Endothelial cell of umbilical vein (primary cell): ENCODE measurements at regions not wholly inside any gene's neighbourhood (a gene's known extent, or its start where the extent isn't known, plus 50 kb on each side); places are given as distances from the start of the nearest gene placed in this dataset.

Experiments
- EZH2 ChIP-seq: IDR thresholded peaks from 2 replicates; pipeline ENCODE4 v1.6.1; 2012; ENCODE audit warnings: borderline replicate concordance, low read depth, mild to moderate bottlenecking, moderate library complexity, low read length, inconsistent platforms; ENCODE audit not compliant: severe bottlenecking
- FOS ChIP-seq: IDR thresholded peaks from 2 replicates; pipeline ENCODE4 v1.6.1; 2011; ENCODE audit warnings: mild to moderate bottlenecking, low read length, moderate library complexity, borderline replicate concordance; ENCODE audit not compliant: insufficient read depth
- MYC ChIP-seq: IDR thresholded peaks from one replicate; pipeline ENCODE4 v1.6.1; 2011; ENCODE audit warnings: mild to moderate bottlenecking, low read depth, low read length
- POLR2A ChIP-seq: IDR thresholded peaks from 2 replicates; pipeline ENCODE4 v1.6.1; 2012; ENCODE audit warnings: low read depth, mild to moderate bottlenecking, control low read depth, low read length
- POLR2AphosphoS5 ChIP-seq: IDR thresholded peaks from 2 replicates; pipeline ENCODE4 v1.6.1; 2012; ENCODE audit warnings: low read depth, mild to moderate bottlenecking, control low read depth, low read length, moderate library complexity; ENCODE audit not compliant: insufficient read depth
- TF ChIP-seq, protein P1 (sequence below), 2 donors: IDR thresholded peaks; 1 replicate in 1 of 2; 2 replicates in 1 of 2; pipeline ENCODE4 v1.5.1; 2011; ENCODE audit warnings: low read length in 2 of 2, mild to moderate bottlenecking in 2 of 2, moderate library complexity in 2 of 2, control low read depth in 1 of 2, inconsistent platforms in 1 of 2, low read depth in 1 of 2; ENCODE audit not compliant: insufficient read depth in 1 of 2; ENCODE audit errors: extremely low read depth in 1 of 2
- TF ChIP-seq, protein P2 (sequence below): IDR thresholded peaks from 2 replicates; pipeline ENCODE4 v1.6.1; 2011; ENCODE audit not compliant: insufficient read depth, insufficient read length

DNA sequence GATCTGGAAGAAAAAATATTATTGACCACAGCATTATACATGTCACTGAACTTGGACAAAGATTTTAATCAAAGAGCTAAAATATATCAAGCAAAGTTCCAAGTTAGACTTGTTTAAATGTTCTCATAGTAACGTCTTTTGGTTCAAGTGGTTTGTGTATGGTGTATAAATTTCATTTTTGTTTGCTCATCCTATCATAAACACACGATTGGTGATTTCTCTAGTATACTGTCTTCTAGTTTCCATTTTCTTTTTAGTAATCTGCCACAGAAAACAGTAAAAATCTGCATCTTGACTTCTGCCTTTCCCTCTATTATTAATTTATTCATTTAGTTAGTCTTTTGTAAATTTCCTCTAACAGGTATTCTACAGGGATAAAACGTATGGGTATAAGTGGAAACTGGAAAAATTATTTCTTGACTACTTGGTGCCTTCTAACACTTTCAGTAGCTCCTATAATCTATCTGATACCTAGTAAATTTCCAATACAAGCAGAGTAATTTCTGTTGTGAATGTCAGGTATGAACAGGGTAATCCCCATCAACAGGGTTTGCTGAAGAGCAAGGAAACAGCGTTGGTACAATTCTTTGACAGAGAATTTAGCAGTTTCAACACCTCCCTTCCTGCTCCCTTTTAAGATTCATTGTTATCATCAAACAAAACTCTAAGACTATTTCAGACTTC is 268.0 kb downstream of the PTPRC start:
- TF ChIP-seq, protein P1, sequence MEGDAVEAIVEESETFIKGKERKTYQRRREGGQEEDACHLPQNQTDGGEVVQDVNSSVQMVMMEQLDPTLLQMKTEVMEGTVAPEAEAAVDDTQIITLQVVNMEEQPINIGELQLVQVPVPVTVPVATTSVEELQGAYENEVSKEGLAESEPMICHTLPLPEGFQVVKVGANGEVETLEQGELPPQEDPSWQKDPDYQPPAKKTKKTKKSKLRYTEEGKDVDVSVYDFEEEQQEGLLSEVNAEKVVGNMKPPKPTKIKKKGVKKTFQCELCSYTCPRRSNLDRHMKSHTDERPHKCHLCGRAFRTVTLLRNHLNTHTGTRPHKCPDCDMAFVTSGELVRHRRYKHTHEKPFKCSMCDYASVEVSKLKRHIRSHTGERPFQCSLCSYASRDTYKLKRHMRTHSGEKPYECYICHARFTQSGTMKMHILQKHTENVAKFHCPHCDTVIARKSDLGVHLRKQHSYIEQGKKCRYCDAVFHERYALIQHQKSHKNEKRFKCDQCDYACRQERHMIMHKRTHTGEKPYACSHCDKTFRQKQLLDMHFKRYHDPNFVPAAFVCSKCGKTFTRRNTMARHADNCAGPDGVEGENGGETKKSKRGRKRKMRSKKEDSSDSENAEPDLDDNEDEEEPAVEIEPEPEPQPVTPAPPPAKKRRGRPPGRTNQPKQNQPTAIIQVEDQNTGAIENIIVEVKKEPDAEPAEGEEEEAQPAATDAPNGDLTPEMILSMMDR (IDR thresholded peaks at IDR 0.05; ENCODE audit: extremely low read depth in 1 of 2, insufficient read depth in 1 of 2, low read depth in 1 of 2, low read length in 2 of 2) = no peak
- TF ChIP-seq POLR2AphosphoS5 (no peak), POLR2A (no peak), FOS (no peak), MYC (no peak), EZH2 (no peak)
- TF ChIP-seq, protein P2, sequence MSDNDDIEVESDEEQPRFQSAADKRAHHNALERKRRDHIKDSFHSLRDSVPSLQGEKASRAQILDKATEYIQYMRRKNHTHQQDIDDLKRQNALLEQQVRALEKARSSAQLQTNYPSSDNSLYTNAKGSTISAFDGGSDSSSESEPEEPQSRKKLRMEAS = no peak
